ENCODE measurements at regions not wholly inside any gene's neighbourhood (a gene's known extent, or its start where the extent isn't known, plus 50 kb on each side); places are given as distances from the start of the nearest gene placed in this dataset.

DNA sequence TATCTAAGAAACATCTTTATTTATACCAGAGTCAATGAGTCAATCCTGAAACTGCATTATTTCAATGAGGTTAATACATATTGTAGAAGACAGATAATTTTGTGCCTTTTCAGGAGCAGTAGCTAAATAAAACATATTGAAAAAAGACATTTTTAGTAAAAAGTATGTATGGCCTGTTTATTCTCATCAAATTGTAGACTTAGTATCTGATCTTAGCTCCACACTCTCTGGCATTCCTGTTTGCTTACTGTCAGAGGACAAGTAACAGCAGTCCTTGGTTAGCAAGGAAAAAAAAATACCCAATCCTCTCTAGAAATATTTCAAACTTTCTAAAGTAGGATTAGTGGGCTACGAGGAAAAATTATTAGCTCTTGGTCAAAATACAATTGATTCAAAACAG is 50.5 kb upstream of the GUCY1A1 start:
- DNase-seq (ENCODE audit: low read depth, low spot score) (no peak), FAIRE-seq (no peak)
- dilution Hi-C loops (cut with MboI; ENCODE audit: extremely low pct_ligation_motif_present, low sequenced_read_pairs) = no loop called here
- no peak overlapping the region for H3K9ac ChIP-seq (ENCODE audit: control insufficient read depth, extremely low read depth, insufficient read depth, low read length)
- no peaks in the 10 kb centered on the region for H3K9me1 ChIP-seq (ENCODE audit: control insufficient read depth, extremely low read depth, insufficient read depth, low read length)
- H3K4me2 ChIP-seq (ENCODE audit: control insufficient read depth, extremely low read depth, insufficient read depth, low read depth, low read length) = no peak overlapping the region
- no peaks in the 10 kb centered on the region for H4K20me1 ChIP-seq (ENCODE audit: control insufficient read depth, extremely low read depth, insufficient read depth, low read length)
- H3K79me2 ChIP-seq (ENCODE audit: control insufficient read depth, insufficient read depth, low read length) = no peaks in the 10 kb centered on the region
- no peaks in the 10 kb centered on the region for H3K9me3 ChIP-seq (ENCODE audit: control insufficient read depth, low read depth, low read length)
- no peak overlapping the region for H2AFZ ChIP-seq (ENCODE audit: control insufficient read depth, low read length)
- H3K27me3 ChIP-seq (ENCODE audit: control insufficient read depth, extremely low read depth, insufficient read depth, low read length) = no peaks in the 10 kb centered on the region
- H3K4me1 ChIP-seq (ENCODE audit: control insufficient read depth, extremely low read depth, insufficient read depth, low read length) = no peaks in the 10 kb centered on the region
- no peaks in the 10 kb centered on the region for H3K36me3 ChIP-seq (ENCODE audit: control insufficient read depth in 2 of 2, extremely low read depth in 1 of 2, insufficient read depth in 2 of 2, low read length in 2 of 2)
- no peak overlapping the region for H3K4me3 ChIP-seq (ENCODE audit: control insufficient read depth in 2 of 3, extremely low read depth in 1 of 3, insufficient read depth in 2 of 3, low read depth in 1 of 3, low read length in 3 of 3)
- H3K27ac ChIP-seq (ENCODE audit: control insufficient read depth, insufficient read depth, low read length) = no peak overlapping the region
- TF ChIP-seq, protein P1, sequence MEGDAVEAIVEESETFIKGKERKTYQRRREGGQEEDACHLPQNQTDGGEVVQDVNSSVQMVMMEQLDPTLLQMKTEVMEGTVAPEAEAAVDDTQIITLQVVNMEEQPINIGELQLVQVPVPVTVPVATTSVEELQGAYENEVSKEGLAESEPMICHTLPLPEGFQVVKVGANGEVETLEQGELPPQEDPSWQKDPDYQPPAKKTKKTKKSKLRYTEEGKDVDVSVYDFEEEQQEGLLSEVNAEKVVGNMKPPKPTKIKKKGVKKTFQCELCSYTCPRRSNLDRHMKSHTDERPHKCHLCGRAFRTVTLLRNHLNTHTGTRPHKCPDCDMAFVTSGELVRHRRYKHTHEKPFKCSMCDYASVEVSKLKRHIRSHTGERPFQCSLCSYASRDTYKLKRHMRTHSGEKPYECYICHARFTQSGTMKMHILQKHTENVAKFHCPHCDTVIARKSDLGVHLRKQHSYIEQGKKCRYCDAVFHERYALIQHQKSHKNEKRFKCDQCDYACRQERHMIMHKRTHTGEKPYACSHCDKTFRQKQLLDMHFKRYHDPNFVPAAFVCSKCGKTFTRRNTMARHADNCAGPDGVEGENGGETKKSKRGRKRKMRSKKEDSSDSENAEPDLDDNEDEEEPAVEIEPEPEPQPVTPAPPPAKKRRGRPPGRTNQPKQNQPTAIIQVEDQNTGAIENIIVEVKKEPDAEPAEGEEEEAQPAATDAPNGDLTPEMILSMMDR (optimal IDR thresholded peaks at IDR 0.05 in 1 of 3, IDR thresholded peaks at IDR 0.05 in 1 of 3, conservative IDR thresholded peaks at IDR 0.05 in 1 of 3; ENCODE audit: extremely low read depth in 1 of 3, insufficient read depth in 2 of 3, low read length in 3 of 3) = no peak
- TF ChIP-seq EZH2 (IDR thresholded peaks at IDR 0.05; ENCODE audit: low read length) = no peak

DNA sequence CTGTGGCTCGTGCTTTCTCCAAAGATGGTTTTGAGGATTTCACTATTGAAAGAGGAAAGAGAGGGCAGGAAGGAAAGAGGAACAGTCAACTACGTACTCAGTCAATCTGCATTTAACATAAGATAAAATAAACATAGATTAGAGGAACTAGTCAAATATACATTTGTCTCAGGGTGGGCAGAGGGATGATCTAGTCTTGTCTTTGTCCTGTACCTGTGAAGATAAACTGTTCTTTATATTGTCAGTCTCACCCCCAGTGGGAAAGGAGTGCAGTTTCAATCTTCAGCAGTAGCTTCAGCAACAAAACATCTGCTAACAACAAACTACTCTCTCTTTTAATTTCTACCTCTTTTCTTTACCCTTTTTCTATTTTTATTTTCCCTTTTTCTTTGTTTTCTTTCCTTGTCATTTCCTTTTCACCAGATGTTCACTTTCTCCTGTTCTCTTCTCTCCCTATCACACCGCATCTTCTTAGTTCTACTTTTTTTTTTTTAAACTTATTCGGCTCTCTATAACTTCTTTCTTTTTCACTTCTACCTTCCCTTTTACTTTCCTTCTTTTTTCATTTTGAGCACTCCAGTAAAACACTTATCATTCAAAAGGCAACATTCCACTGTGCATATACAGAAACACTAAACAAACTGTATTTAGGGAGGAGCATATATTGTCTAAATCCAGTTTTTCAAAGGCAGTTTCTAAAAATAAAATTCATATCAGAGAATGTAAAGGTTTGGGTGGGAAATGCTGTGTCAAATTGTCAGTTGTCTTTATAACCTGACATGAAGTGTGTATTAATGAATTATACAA is 51.4 kb upstream of the GUCY1A1 start:
- Histone ChIP-seq H3K9me1 (ENCODE audit: control insufficient read depth, extremely low read depth, insufficient read depth, low read length) (no peaks in the 10 kb centered on the region), H3K79me2 (ENCODE audit: control insufficient read depth, insufficient read depth, low read length) (no peaks in the 10 kb centered on the region), H3K9me3 (ENCODE audit: control insufficient read depth, low read depth, low read length) (no peaks in the 10 kb centered on the region), H3K27me3 (ENCODE audit: control insufficient read depth, extremely low read depth, insufficient read depth, low read length) (no peaks in the 10 kb centered on the region), H3K9ac (ENCODE audit: control insufficient read depth, extremely low read depth, insufficient read depth, low read length) (no peak overlapping the region), H3K4me2 (ENCODE audit: control insufficient read depth, extremely low read depth, insufficient read depth, low read depth, low read length) (no peak overlapping the region), H3K36me3 (ENCODE audit: control insufficient read depth in 2 of 2, extremely low read depth in 1 of 2, insufficient read depth in 2 of 2, low read length in 2 of 2) (no peaks in the 10 kb centered on the region), H3K4me1 (ENCODE audit: control insufficient read depth, extremely low read depth, insufficient read depth, low read length) (no peaks in the 10 kb centered on the region), H3K27ac (ENCODE audit: control insufficient read depth, insufficient read depth, low read length) (no peak overlapping the region), H4K20me1 (ENCODE audit: control insufficient read depth, extremely low read depth, insufficient read depth, low read length) (no peaks in the 10 kb centered on the region), H3K4me3 (ENCODE audit: control insufficient read depth in 2 of 3, extremely low read depth in 1 of 3, insufficient read depth in 2 of 3, low read depth in 1 of 3, low read length in 3 of 3) (no peak overlapping the region), H2AFZ (ENCODE audit: control insufficient read depth, low read length) (no peak overlapping the region)
- dilution Hi-C loops (cut with MboI; ENCODE audit: extremely low pct_ligation_motif_present, low sequenced_read_pairs) = no loop called here
- FAIRE-seq = no peak
- DNase-seq (ENCODE audit: low read depth, low spot score) = no peak
- TF ChIP-seq EZH2 (IDR thresholded peaks at IDR 0.05; ENCODE audit: low read length) = no peak
- TF ChIP-seq, protein P1 (optimal IDR thresholded peaks at IDR 0.05 in 1 of 3, IDR thresholded peaks at IDR 0.05 in 1 of 3, conservative IDR thresholded peaks at IDR 0.05 in 1 of 3; ENCODE audit: extremely low read depth in 1 of 3, insufficient read depth in 2 of 3, low read length in 3 of 3) = no peak
